H54 (cell line): ENCODE measurements at regions not wholly inside any gene's neighbourhood (a gene's known extent, or its start where the extent isn't known, plus 50 kb on each side); places are given as distances from the start of the nearest gene placed in this dataset.
"Not testable (repeated sequence)": the region's sequence is repeated elsewhere in the genome, so short reads cannot be mapped to it uniquely, and the experiment has no call there.

Source experiments
- DNase-seq: peaks from one replicate; pipeline ENCODE4 v3.0.0; 2011; ENCODE audit warnings: low spot score, mixed read lengths; ENCODE audit not compliant: insufficient read length
- FAIRE-seq: peaks from 3 replicates; lab custom pipeline; 2011; peaks lifted over from hg19 to GRCh38; lab: Jason Lieb, UNC
- POLR2A ChIP-seq: IDR thresholded peaks from 2 replicates; pipeline ENCODE4 v1.6.1; 2011; ENCODE audit warnings: low read depth, mild to moderate bottlenecking, low read length

DNA sequence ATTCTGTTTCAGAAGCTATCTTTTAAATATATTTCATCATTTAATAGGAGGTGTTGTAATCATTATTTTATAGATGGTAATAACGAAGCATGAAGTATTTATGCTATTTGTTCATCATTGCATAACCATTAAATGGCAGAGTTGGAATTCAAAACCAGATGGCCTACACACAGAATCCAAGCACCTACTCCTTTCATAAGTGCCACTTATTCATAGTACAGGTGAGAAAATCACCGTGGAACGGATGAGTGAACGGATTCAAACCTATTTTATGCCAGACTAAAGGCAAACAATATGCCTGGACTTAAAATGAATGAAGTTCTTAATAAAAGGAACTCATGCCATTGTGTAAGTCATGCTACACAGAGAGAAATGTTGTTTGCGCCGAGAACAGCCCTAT lies 397.9 kb upstream of the ADGRB3 start:
- FAIRE-seq: no peak
- no peak for DNase-seq

GRCh38 chr6:68235326-68235784 lies 399.7 kb upstream of the ADGRB3 start:
- FAIRE-seq (peak; percentile 87), DNase-seq (no peak)
- no peak for TF ChIP-seq POLR2A

More for the DNA sequence above, 397.9 kb upstream of the ADGRB3 start:
- no peak for TF ChIP-seq POLR2A

DNA sequence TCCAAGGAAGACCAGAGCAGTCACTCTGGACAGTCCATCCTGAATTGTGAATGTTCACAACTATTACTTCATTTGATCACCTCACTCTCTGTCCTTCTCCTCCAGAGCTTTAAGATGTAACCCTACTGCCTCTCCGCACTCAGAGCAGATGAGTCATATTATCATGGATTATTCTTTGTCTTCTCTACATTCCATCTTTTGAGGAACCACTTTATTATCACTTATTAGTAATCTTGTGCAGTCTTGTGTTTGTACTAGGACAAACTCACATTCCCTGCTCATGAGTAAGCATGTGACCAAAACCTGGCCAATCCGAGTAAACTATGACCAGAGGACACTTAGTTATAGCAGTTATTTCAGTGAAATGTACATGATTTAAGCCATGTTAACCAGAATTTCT lies 401.5 kb upstream of the ADGRB3 start:
- TF ChIP-seq POLR2A: no peak
- FAIRE-seq (peak; percentile 89), DNase-seq (peak; percentile 6)

DNA sequence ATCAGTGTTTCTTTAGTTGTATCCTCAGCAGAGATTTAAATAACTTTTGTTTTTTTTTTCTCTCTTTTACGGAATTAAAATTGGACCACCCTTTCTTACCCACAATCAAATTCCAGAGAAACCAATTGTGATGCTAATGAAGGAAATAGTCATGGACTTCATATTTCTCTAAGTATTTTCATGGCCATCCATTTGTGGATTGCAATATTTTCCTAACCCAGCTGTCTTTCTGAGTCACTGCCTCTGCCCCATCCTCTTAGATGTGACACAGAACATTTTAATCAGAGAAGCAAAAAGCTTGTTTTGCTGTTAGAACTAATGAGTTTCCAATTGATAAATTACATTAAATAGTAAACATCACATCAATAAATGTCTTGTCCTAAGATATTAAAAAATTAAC lies 405.5 kb upstream of the ADGRB3 start:
- FAIRE-seq: no peak
- DNase-seq: no peak
- no peak for TF ChIP-seq POLR2A

DNA sequence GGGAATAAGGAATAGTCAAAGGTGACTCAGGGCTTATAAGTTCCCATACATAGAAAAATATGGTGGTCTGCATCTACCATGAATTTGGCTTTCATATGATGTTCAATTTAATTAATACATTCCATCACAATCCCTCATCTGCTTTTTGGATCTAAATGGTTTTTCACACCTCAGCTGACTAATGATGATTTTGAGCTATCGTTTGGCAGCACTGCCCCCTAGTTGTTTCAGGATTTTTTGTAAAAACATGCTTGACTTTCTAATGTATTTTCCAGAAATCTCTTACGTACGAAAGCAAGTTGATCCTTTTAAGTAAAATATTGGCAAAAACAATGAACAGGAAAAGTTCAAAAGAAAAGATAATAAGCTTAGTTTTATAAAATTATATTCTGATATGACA lies 408.6 kb upstream of the ADGRB3 start:
- TF ChIP-seq POLR2A: no peak
- DNase-seq: no peak
- FAIRE-seq: peak; percentile 30

DNA sequence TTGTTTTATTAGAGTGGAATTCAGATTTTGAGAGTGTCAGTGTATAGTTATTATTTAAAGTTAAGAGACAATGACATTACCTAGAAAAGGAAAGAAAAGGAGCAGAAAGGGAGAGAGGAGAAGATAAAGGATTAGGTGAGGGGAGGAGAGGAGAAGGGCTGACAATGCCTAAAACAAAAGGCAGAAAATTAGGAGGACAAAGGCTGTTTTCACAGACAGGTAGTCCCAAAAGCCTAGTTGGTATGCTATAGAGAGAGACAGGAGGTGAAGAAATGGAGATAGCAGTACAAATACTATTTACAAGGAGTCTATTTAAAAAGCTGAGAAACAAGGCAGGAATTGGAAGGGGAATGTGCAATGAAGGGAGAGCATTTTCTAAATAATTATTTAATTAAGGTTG lies 409.4 kb upstream of the ADGRB3 start:
- no peak for TF ChIP-seq POLR2A
- DNase-seq: no peak
- FAIRE-seq: no peak

DNA sequence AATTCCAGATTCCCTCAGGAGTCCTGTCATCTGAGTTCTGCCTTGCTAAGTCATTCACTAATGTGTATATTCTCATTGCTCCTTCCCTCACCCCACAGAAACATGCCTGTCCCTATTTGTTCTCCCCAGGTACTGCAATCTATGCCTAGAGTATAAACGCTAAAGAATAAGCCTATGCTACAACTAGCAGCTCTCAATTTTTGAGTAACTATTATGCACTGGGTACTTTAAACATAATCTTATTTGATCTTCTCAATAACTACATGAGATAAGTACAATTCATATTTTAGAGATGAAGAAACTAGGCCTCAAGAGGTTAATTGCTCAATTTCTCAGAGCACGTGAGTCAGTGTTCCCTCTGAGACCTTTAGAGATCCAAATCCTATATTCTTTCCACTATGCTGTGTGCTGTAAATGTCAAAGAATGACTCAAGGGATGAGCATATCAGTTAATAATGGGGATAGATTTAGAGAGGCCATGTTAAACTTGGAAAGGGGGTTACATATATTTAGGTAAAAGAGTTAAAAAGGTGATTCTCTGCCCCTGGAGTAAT lies 423.8 kb upstream of the ADGRB3 start:
- TF ChIP-seq POLR2A: no peak
- DNase-seq (no peak), FAIRE-seq (no peak)

GRCh38 chr6:68207612-68208011 lies 427.5 kb upstream of the ADGRB3 start:
- DNase-seq, FAIRE-seq: not testable (repeated sequence)

GRCh38 chr6:68200929-68201328 lies 434.2 kb upstream of the ADGRB3 start:
- TF ChIP-seq POLR2A: no peak
- FAIRE-seq (no peak), DNase-seq (no peak)

DNA sequence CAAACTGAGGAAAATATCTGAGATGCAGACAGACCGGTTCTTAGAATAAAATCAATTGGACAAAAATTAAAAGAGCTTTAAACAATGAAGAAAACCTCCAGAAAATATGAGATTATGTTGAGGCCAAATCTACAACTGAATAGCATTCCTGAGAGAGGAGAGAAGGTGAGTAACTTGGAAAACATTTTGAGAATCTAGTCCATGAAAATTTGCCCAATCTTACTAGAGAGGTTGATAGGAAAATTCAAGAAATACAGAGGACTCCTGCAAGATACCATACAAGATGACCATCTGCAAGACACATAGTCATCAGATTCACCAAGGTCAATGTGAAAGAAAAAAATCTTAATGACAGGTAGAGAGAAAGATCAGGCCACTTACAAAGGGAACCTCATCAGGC lies 437.7 kb upstream of the ADGRB3 start:
- no peak for DNase-seq
- no peak for FAIRE-seq
- no peak for TF ChIP-seq POLR2A

- no peak for TF ChIP-seq POLR2A
- DNase-seq: no peak
- FAIRE-seq: no peak
Measured at GRCh38 chr6:68196645-68197044, 438.4 kb upstream of the ADGRB3 start.

- not testable (repeated sequence) for DNase-seq, FAIRE-seq
Measured at GRCh38 chr6:68195753-68196152, 439.3 kb upstream of the ADGRB3 start.

- FAIRE-seq (peak; percentile 43), DNase-seq (no peak)
- TF ChIP-seq POLR2A: no peak
Measured at GRCh38 chr6:68194846-68195478, 440.1 kb upstream of the ADGRB3 start.

GRCh38 chr6:68192988-68193387 lies 442.1 kb upstream of the ADGRB3 start:
- no peak for DNase-seq
- no peak for TF ChIP-seq POLR2A
- FAIRE-seq: no peak

GRCh38 chr6:68189217-68189815 lies 445.8 kb upstream of the ADGRB3 start:
- no peak for TF ChIP-seq POLR2A
- no peak for DNase-seq

More at GRCh38 chr6:68189217-68189815, 445.8 kb upstream of the ADGRB3 start:
- FAIRE-seq: no peak
